ENCODE measurements at regions not wholly inside any gene's neighbourhood (a gene's known extent, or its start where the extent isn't known, plus 50 kb on each side); places are given as distances from the start of the nearest gene placed in this dataset.

DNA sequence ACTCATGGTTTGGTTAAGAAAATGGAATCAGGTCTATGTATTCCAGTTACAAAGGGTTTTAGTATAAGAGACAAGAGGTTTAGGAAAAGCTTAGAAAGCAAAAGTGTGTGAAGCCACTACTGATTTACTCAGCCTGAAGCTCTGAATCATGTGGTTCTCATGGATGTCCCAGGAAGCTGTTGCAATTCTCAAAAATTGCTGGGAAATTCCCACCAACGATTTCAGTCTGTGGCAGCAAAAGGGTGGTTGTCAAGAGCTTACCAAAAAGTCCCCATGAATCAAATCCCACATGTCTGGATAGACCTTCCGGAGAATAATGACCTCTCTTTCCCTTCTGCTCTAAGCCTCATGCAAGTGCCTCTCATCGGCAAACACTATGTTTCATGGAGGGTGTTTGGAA, 929.9 kb downstream of the TLE4 start:
- DNase-seq (ENCODE audit: extremely low read depth, low read depth) = no peak
- TF ChIP-seq, protein P1, sequence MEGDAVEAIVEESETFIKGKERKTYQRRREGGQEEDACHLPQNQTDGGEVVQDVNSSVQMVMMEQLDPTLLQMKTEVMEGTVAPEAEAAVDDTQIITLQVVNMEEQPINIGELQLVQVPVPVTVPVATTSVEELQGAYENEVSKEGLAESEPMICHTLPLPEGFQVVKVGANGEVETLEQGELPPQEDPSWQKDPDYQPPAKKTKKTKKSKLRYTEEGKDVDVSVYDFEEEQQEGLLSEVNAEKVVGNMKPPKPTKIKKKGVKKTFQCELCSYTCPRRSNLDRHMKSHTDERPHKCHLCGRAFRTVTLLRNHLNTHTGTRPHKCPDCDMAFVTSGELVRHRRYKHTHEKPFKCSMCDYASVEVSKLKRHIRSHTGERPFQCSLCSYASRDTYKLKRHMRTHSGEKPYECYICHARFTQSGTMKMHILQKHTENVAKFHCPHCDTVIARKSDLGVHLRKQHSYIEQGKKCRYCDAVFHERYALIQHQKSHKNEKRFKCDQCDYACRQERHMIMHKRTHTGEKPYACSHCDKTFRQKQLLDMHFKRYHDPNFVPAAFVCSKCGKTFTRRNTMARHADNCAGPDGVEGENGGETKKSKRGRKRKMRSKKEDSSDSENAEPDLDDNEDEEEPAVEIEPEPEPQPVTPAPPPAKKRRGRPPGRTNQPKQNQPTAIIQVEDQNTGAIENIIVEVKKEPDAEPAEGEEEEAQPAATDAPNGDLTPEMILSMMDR (IDR thresholded peaks at IDR 0.05; ENCODE audit: low read depth, low read length) = no peak

DNA sequence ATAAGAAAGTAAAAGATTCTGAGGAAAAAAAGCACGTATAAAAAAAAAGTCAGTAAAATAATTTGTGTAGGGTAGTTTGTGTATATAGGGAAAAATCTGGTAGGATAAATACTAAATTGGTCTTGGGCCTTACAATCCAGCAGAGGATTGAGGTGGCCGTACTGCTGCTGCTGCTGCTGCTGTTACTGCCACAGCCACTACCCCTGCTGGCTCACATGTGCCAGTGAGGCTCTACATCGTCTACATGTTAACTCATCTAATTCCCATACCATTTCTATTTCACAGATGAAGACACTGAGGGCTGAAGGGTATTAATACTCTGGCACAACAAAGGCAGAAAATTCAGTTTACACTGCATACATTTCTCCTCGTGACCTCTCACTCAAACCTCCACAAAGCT, 928.5 kb downstream of the TLE4 start:
- TF ChIP-seq, protein P1 (IDR thresholded peaks at IDR 0.05; ENCODE audit: low read depth, low read length) = no peak
- no peak for DNase-seq (ENCODE audit: extremely low read depth, low read depth)

DNA sequence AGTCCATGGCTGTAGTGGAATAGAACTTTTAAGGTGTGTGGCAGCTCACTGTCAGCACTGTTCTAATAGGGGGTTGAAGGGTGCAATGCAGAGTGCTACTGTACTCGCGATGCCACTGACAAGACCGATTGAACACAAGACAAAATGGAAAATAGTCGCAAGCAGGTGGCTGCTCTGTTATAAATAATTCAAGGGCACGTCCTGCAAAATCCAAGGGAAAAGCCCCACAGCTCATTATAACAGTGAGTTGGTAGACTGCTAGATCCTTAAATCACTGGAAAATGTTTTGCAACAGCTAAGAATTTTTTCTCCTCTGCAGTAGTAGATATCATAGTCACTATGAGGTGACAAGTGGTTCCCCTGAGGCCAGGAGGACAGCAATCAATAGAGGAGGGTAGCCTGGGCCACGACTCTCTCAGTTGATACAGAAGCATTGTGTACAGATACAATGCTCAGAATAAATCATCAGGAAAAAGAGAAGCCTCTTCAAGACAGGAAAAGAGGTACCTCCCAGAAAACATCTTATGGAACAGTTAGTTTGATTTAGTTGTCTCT, 926.3 kb downstream of the TLE4 start:
- TF ChIP-seq, protein P1 (IDR thresholded peaks at IDR 0.05; ENCODE audit: low read depth, low read length) = no peak
- no peak for DNase-seq (ENCODE audit: extremely low read depth, low read depth)

DNA sequence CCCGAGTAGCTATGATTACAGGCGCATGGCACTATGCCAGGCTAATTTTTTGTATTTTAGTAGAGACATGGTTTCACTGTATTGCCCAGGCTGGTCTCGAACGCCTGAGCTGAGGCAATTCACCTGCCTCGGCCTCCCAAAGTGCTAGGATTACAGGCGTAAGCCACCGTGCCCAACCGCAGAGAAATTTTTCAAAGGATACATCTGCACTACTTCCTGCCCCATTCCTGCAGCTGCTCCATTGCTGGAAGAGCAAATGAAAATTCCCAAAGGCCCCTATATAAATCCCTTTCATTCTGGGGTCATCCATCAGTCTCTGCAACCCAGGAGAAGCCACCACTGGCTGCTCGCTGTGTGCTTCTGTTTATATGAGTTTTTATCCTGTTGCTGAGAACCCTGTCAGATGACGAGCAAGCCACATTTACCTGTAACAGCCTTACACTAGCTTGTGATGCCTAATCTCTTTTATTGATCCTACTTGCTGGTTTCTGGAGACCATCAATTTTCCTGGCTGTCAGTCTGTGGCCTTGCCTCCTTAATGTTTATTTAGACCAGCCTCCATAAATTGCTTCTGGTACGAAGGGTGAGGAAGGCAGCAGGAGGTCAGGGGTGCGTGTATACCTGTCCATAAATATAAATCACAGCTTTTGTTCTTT, 925.3 kb downstream of the TLE4 start:
- TF ChIP-seq, protein P1 (IDR thresholded peaks at IDR 0.05; ENCODE audit: low read depth, low read length) = no peak
- DNase-seq (ENCODE audit: extremely low read depth, low read depth) = no peak

DNA sequence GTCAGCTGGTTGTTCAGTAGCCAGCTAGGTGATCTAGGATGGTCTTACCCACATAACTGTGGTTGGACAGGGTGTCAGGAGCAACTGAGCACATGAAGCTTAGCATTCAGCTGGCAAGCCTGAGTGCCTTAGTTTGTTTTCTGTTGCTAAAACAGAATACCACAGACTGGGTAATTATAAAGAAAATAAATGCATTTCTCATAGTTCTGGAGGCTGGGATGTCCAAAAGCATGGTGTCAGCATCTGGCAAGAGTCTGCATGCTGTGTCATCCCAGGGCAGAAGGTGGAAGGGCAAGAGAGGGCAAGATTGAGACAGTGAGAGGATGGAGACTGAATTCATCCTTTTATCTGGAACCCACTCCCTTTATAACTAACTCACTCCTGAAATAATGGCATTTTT, 921.5 kb downstream of the TLE4 start:
- TF ChIP-seq, protein P1 (IDR thresholded peaks at IDR 0.05; ENCODE audit: low read depth, low read length) = no peak
- no peak for DNase-seq (ENCODE audit: extremely low read depth, low read depth)

DNA sequence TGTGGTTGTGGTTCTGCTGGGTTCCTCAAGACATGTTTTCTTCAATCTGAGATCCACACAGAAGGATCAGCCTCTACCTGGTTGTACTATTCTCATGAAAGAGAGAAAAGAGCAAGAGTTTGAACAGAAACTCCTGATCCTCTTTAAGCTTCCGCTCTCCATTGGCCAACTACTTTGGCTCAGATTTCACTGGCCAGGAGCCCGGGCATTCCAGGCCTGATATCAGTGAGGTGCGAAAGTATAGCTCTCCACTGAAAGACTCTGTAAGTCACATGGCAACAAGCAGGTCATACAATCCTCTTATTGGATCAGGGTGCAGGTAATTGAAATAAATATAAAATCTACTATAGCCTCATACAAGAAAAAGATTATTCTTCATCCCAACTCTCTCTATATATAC, 920.5 kb downstream of the TLE4 start:
- TF ChIP-seq, protein P1 (IDR thresholded peaks at IDR 0.05; ENCODE audit: low read depth, low read length) = no peak
- DNase-seq (ENCODE audit: extremely low read depth, low read depth) = no peak

DNA sequence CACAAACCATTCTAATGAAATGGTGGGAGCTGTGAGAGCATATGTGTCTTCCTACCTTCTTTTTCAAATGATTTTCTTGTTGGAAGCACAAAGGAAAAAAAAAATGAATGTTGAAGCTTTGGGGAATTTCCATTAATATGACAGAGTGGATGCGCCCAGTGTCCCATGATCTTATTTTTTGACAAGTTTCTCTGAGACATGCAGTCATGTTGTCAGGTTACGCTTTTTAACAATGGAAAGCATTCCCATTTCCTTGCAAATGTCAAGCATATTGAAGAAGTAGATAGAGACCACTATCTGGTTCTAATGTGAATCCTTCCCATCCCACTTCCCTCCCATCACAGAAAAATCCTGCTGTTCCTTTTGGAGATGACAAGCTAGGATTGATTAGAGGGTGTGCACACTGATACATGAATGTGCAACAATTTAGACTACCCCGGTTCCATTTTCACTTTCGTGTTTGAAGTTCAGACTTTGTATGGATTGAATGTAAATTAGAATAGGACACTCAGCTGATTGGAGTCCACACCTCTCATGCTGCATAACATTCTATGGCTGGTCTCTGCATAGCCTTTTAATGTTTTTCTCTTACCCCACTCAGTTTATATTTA, 919.4 kb downstream of the TLE4 start:
- TF ChIP-seq, protein P1 (IDR thresholded peaks at IDR 0.05; ENCODE audit: low read depth, low read length) = no peak
- no peak for DNase-seq (ENCODE audit: extremely low read depth, low read depth)

All from AG09319 (cell line).